Activated CD4-positive, CD25-positive, alpha-beta regulatory T cell treated with anti-CD3 and anti-CD28 coated beads, Interleukin-2, amount 50 U/mL, for 24 hours (primary cell): ENCODE measurements at regions not wholly inside any gene's neighbourhood (a gene's known extent, or its start where the extent isn't known, plus 50 kb on each side); places are given as distances from the start of the nearest gene placed in this dataset.

ENCODE experiments used
- ATAC-seq, 2 donors: fragments of 150-1000 bp; cut with Tn5 transposase; one replicate each; pipeline ENCODE4 v1.10.0; 2021; ENCODE audit warnings: mild to moderate bottlenecking in 1 of 2, moderate library complexity in 1 of 2

DNA sequence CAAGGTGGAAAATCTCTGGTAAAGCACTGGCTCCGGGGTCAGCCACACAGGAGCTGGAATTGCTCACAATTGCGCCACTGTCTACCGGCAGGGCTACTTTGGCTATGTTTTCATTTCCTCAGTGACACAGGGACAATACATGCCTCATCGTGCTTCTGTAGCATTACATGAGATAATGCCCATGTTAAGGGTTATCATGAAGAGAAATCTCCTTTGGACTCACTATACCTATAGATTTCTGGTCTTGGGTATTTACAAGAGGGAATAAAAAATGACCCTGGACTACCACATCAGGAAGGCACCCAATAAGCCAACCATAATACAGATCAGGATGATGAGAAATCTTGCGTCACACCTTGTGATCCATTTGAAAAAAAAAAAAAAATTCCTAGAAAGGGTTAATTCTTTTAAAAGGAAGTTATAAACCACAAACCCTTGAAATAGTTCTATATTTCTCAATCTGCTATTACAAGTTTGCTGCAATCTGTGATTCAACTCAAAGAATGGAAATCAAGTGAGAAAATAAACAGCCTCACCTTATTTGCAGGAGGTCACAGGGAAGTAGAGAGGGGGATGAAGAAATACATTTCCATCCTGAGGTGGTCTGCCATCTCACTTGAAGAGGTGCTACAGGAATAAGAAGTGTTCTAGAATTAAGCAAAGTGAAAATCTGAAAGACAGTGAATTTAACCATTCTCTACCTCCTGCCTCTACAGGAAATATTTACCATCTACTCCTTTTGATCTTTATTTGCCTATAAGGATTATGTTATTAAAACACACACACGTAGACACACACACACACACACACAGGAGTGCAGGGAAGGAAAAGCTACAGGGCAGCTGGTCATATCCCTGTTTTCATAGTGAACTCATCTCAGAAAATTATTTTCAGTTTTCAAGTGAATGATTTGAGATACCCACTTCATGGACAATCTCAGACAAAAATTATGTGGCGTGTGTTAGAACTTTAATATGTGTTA lies 231.3 kb upstream of the CELF2 start:
- ATAC-seq = no peak

DNA sequence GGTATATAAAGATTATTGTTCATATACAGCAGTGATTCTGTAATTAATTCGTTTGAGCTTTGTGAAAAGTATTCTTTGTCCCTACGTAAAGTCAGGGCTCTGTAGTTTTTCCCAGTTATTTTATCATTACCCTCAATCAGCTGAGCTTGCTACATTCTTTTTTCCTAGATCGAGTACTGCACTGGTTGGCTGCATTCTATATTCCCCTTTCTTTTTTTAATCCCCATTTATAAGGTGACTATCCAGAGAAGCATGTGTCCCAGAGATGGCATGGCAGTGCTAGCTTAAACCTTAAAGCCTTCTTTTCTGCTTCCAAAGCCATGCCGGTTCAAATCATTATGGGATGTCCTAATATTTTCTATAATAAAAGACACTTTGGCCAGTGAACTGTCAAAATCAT lies 230.1 kb upstream of the CELF2 start:
- no peak for ATAC-seq

DNA sequence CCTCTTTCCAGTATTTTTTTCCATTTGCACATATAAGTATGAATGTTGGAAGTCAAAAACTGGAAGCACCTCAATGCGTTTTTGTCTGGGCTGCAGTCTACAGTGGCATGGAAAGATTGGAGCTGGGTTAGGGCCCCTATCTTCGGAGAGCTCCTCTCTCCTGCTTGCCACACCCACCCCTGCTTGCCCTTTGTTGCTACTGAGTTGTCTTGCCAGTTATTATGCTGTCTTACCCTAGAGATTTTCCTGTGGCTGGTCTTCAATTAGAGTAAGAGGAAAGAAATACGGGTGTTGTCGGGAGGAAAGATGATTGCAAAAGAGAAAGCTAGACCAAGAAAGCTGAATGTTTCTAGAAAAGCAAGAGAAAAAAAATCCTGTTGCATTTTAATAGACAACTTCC lies 228.9 kb upstream of the CELF2 start:
- ATAC-seq = no peak

DNA sequence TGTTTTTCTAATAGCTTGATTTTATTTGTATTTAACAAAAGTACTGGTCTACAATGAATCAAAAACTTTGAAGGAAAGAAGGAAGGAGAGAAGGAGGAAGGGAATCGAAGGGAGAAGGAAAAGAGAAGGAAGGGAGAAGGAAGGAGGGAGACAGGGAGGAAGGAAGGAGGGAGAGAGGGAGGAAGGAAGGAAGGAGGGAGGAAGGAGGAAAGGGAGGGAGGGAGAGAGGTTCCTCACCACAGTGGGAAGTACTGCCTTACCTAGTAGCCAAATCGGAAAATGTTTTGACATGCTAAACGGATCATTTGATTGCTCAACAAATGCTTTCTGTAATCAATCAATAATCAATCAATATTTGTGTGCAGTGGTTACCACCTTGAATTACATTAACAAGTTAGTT lies 225.8 kb upstream of the CELF2 start:
- ATAC-seq = no peak

DNA sequence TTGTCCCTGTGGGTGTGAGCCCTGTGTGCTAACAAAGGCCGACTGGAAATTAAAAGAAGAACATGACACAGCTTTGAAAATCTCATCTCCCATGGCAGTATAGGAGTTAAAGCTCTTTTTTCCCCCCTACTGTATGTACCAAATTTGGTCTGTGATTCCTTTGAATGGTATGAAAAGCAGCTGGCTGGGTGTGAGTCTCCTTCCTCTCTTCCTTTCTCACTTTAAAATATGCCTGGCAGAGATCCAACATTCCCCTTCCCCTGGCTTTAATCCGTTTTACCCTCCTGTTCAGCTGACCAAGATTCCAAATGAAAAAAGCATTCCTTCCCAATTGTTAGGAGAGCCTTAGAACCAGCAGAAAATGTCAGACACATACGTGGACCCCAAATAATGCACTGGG lies 225.0 kb upstream of the CELF2 start:
- no peak for ATAC-seq

DNA sequence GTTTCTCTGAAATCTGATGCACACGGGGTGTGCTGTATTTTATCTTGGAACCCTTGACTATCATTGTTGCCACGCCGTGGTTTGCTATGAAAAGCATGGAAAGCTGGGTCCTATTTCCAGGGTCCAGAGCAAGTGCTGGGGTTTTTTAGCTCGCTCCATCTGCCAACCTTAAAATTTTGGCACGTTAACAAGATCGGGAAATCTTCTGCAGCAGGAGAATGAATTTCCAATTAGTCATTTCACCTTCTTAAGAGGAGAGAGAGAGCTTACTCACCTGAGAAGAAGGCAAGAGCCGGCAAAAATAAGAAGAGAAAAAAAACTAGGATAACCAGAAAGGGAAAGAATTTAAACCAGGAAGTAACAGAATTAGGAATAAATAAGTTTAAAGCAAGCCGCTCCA lies 223.6 kb upstream of the CELF2 start:
- ATAC-seq = no peak

DNA sequence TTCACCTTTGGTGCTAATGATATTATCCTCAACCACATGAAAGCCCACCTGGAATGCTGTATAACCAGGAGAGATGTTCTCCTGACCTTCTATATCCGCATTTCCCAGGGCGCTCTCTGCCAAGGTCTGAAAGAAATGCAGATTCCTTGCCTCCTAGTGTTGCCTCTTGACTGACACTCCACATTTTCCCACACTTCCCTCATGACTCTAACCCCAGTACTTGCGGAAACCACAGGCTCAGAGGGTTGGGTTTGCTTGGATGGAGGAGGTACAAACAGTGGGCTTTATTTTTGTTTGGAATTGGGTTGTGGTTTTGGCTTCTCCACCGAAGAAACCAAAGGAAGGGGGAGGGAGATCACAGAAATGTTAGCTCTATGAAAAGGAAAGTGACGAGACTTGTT lies 222.9 kb upstream of the CELF2 start:
- ATAC-seq = no peak

DNA sequence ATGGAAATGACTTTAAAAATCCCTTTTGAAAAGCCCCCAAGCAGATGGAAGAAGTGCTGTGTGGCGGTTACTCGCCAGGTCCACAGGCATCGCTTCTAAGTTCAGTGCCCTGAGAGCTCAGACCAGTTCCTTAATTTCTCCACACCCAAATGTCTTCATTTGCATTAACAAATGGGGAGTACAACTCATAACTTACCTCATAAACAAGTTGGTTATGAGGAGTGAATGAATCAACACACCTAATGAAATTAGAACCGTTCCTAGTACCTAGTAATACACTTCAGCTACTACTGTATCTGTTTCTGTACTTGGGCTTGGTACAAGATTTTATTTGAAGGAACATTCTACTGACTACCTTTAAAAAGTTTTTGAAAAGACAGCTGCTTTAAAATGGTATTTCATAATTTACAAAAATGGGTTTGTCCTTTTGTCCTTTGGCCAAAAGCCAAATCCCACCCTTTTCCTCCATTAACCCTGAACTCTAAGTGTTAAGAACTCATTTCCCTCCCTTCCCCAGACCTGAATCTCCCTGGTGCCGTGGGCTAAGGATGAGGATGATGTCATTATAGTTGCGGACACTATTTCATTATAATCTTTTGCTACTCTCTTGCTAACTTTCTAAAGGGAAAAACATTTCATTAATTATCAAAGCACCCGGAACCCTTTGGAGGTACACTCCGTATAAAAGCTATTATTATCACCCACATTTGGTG lies 221.5 kb upstream of the CELF2 start:
- ATAC-seq = no peak

DNA sequence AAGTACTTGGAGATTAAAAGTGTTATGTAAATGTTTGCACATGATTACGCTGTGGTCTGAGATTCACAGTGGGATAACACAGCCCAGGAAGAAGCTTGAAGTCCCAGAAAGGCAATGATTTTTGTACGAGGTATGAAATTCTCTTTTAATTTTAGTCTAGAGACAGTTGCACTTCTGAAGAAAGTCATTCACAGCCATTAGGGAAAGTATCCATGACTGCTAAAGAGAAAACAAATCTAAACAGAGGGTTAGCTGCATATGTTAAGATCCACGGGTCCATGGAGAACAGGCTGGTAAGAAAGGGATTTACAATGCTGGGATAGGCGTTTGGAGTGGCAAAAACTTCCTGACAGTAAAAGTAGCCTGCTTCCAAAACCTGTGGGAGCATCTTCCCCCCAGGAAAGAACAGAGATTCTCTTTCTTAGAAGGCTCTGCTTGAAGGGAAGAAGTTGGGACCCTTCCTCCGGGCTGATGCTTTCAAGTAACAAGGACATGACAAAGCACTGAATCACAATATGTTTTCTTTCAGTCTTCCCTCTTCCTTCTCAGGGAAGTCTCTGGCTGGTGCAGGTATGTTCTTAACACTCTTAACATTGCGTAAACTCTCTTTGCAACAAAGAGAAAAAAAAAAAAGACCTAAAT lies 220.8 kb upstream of the CELF2 start:
- ATAC-seq = no peak

DNA sequence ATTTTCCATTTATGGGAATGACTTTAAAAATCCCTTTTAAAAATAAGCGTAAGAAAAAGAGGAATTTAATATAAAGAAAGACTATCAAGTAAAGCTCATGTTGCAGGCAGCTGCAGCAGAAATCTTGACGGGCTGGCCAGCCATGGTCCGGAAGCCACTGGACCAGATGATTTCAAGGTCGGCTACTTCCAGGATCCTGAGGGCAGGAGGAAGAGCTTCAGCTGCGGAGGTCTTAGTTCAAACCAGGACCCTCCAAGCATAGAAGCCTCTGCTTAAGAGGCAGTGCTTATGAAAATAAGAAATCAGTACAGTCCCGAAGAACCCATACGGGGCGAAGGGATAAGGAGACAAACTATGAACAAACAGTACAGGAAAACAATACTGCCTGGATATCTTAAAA lies 220.2 kb upstream of the CELF2 start:
- ATAC-seq = no peak

DNA sequence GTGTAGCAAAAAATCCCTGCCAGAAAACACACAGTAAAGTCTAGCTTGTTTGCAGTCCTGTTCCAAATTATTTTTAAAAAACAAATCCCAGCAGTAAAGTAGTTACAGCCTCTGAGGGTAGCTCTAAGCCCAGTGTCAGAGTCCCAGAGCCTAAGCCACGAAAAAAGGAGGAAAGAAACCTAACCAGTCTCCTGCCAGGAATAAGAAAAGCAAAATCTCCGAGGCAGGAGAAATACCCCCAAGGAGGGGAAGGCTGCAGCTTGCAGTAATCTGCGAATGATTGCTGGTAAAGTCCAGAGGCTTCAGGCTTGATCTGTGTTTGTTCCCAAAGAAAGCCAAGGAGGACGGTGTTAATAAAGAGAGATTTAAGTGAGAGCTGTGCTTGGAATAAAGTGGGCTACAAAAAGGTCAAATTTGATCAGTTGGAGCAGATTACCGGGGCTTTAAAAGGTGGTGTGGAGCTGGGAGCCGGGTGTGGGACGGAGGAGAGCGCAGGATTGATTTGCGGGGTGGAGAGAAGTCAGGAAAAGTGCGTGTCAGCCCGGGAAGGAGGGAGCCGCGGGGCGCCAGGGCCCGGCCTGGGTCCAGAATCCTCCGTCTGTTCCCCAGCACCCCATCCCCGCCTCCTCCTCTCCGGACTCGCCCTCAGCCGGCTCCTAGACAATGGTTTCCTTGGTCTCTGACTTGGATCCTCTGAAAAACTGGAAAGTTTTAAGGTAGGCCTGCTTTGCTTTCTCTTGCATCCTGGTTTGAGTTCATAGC lies 219.4 kb upstream of the CELF2 start:
- ATAC-seq = no peak

DNA sequence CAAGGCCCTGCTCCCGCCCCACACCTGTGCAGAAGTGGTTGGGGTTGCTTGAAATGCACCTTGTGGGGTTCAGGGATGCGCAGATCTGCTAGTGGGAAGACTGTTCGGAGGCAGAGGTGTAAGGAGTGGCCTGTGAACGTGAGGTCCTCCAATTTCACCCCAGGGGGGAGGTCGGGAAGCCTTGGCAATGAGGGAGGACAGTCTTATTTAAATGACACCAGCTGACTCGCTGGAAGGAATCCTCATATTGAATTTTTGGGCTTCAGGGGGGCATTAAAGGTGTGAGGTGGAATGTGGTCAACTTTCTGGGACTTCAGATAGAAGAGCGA lies 218.8 kb upstream of the CELF2 start:
- ATAC-seq = no peak

DNA sequence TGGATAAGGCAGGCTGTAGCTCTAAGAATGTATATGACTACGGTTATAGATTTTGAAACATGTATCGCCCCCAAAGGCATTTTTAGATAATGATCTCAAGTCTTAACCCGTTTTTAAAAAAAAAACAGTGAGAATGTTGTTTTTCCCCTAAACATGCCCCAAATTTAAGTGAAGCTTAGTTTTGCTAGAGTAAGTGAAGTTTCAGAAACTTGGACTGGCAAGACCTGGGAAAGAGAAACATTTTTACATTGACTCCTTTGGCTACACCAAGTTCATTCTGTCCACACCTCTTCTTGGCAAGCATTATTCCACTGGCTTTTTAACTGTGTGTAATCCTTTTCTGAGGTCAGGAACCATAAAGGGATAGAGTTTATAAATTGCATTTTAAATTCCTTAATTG lies 216.7 kb upstream of the CELF2 start:
- ATAC-seq = no peak

DNA sequence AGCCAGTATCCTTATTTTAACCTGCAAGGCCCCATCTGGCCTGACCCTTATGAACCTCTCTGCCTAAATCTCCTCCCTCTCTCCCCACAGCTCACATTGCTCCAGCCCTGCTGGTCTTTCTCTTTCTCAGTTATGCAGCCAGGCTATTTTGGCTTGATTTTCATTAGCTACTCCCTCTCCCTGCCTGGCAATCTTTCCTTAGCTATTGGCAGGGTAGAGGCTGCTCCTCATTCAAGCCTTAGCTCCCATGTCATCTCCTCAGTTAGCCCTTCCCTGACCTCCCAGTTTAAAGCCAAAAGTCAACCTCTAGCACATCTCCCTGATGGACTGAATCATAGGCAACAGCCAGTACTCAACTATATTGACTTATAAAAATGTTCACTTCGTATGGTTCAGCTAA lies 214.4 kb upstream of the CELF2 start:
- ATAC-seq = no peak

DNA sequence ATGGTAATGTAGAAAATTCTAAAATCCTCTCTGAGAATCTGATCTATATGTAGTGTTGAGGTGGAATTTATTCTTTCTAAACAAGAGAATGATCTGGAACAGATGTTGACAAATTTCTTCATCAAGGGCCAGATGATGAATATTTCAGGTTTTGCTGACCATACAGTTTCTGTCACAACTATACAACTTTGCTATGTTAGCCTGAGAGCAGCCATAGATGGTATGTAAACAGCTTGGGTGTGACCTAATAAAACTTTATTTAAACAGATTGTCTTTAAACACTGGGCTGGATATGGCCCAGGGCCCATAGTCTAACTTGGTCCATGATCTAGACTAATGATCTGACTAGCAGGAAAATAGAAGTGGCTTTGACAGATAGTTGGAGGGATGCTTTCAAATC lies 213.6 kb upstream of the CELF2 start:
- no peak for ATAC-seq

DNA sequence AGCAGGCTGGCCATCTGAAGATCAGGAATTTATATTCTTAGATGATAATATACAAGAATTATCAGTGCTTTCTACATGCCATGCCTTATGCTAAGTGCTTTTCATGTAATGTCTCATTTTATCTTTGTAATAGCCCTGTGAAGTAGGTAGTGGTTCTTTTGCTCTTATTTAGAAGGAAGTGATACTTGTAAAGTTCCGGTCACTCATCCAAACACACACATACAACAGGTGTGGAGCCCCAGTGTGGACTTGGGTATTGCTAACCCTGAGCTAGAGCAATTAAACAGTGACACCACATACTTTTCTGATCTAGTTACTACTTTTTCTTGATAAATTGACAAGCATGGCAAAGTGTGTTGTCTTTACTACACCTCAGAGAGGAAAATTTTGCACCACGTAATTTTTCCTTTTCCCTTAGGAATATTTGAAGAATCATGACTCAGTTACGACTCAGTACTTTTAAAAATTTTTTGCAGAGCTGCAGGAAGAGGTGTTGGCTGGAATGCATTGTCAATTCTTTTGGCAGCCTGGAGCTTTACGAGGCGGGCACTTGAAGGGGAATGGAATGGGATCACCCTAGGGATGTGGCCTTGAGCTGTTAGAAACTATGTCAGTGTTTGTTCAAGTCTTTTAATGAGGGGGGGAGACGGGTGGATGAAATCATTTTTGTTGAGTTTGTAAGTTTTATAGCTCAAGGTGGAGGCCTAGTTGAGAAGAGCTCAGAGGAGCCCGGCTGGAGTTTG lies 212.5 kb upstream of the CELF2 start:
- ATAC-seq = no peak

DNA sequence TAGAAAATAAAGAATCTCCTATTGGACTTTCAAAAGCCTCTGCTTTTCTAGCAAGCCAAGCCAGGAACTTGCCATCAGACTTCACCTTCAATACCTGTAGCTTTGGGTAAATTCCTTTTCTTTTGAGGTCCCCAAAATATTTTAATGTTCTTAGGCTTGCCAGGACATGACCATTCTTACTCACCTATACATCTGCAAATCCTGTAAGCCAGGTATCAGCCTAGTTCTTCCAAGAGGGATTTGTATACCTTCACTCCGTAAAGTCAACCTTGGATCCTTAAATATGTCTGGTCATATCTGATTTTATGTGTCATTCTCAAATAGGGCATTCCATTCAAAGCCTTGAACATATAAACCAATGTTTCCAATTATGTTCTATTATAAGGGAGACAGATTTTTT lies 210.6 kb upstream of the CELF2 start:
- ATAC-seq = no peak

DNA sequence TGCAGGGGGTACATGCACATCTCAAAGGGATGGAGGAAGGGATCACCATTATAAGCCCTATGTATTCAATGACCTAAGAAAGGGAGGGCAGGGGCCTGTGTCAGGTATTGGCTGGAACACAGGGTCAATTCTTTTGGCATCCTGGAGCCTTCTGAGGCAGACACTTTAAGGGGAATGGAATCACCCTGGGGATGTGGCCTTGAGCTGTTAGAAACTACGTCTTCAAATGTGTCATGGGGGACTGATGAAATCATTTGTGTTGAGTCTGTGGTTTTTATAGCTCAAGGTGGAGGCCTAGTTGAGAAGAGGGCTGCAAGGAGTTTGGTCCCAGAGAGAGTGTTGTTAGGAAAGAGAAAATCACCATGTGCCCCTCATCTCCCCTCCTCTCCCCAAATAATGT lies 206.1 kb upstream of the CELF2 start:
- no peak for ATAC-seq

DNA sequence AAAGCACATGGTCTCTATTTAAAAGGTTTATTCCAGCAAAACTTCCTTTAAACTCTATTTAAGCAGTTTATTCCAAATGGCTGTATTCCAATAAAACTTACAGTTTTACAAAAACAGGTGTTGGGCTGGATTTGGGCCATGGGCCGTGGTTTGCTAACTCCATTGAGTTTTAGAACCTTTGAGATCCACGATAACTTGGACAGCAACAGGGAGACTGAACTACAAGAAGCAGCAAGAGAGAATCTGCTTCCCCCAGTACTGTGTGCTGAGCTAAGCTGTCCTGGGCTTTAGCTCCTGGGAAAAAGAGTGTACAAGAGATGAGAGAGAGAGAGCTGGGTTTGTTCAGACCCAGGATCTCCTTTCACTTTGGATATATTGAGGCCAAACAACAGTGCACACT lies 204.0 kb upstream of the CELF2 start:
- no peak for ATAC-seq

DNA sequence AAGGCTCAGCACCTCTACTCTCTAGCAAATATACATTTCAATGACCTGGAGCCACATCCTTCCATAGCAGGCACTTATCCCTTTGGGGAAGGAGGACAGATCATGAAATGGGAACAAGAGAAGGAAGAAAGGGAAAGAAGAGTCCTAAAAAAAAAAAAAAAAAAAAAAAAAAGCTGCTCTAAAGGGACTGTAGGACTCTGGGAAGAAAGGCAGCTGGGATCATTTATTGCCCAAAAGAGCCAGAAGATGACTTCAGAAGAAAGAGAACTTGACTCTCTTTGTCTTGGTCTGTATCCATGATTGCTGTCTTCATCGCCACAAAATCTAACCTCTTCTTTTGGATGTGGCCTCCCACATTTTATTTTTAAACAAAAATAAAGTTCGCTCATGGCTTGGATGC lies 203.6 kb upstream of the CELF2 start:
- ATAC-seq = no peak

DNA sequence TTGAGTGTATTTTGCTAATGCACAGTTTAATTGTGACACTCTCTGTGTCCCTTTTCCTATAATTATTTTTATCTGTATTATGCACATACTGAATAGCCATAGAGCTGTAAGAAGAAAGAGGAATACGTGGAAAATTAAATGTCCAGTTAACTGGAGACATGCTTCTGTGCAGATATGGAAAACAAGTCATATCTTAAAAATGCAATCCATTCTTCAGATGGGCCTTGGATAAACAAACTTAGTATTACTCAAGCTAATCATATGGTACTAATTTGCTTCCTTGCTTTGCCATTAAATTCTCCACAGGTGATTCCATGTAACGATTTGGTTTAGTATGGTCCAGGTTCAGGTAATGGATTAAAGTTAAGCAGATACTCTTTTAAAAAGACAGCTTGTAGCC lies 201.2 kb upstream of the CELF2 start:
- no peak for ATAC-seq

DNA sequence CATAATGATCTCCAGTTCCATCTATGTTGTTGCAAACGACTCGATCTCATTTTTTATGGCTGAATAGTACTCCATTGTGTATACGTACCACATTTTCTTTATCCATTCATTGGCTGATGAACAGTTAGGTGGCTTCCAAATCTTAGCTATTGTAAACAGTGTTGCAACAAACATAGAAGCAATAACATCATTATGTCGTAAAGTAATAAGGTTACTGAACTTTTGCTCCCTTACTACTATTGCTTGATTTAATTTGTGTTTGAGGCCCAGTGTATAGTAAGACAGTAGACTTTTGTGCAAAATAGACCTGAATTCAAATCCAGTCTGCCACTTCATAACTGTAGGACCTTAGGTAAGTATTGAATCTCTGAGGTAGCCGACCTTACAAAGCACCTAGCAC lies 200.1 kb upstream of the CELF2 start:
- no peak for ATAC-seq
